ENCODE measurements at regions not wholly inside any gene's neighbourhood (a gene's known extent, or its start where the extent isn't known, plus 50 kb on each side); places are given as distances from the start of the nearest gene placed in this dataset.

DNA sequence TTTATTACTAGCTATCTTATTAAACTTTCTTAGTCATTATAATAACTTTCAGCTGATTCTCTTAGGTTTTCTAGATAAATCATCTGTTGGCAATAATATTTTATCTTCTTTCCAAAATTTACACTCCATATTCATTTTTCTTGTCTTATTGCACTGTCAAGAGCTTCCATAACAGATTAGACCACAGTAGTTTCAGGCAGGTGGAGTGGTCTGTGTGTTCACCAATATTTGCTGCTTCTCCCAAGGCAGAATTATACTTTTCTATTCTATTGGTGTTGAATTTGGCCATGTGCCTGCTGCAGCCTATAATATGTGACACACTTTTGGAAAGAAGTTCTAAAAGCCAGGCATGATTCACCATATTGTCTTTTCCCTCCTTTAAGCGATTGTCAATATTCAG lies 422.8 kb downstream of the GATA3 start:
- TF ChIP-seq CTCF (IDR thresholded peaks at IDR 0.05; ENCODE audit: low read length) (no peak), EZH2 (IDR thresholded peaks at IDR 0.05; ENCODE audit: borderline replicate concordance, low read length) (no peak)
